ENCODE measurements at regions not wholly inside any gene's neighbourhood (a gene's known extent, or its start where the extent isn't known, plus 50 kb on each side); places are given as distances from the start of the nearest gene placed in this dataset.

DNA sequence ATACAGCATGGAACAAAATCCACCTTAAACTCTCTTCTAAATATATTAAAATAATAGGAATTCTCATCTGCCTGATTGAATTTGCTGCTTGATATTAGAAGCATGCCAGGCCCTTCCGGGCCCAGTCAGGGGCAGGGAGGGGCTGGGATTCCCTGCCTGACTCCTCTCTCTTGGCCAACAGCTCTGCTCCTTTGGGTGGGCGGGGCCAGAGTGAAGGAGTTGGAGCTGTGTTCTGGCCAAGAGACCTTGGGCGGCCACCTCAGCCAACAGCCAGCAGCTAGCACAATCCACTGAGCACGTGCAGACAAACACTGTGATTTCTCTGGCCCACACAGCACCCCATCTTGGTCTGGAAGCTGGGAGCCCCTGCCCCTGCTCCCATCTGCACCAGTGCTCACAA lies 140.3 kb downstream of the PJA1 start:
- TF ChIP-seq RBBP5 (conservative IDR thresholded peaks at IDR 0.05): no peak
- TF ChIP-seq CREM (IDR thresholded peaks at IDR 0.05; ENCODE audit: low read depth): no peak
- TF ChIP-seq ZNF24 (IDR thresholded peaks at IDR 0.05): no peak
- TF ChIP-seq BCL3 (IDR thresholded peaks at IDR 0.05; ENCODE audit: borderline replicate concordance, insufficient read depth, low read depth, low read length, poor library complexity, severe bottlenecking): no peak
- no peak for TF ChIP-seq ESRRA (IDR thresholded peaks at IDR 0.05; ENCODE audit: low read length)
- TF ChIP-seq YBX1 (IDR thresholded peaks at IDR 0.05): no peak
- no peak for TF ChIP-seq MAX (IDR thresholded peaks at IDR 0.05; ENCODE audit: low read depth, low read length)
- no peak for TF ChIP-seq STAT1 (conservative IDR thresholded peaks at IDR 0.05)
- TF ChIP-seq SMC3 (IDR thresholded peaks at IDR 0.05; ENCODE audit: borderline replicate concordance, low read length): no peak
- no peak for TF ChIP-seq PAX8 (IDR thresholded peaks at IDR 0.05)
- TF ChIP-seq SMARCA5 (IDR thresholded peaks at IDR 0.05): no peak
- TF ChIP-seq, protein P1, sequence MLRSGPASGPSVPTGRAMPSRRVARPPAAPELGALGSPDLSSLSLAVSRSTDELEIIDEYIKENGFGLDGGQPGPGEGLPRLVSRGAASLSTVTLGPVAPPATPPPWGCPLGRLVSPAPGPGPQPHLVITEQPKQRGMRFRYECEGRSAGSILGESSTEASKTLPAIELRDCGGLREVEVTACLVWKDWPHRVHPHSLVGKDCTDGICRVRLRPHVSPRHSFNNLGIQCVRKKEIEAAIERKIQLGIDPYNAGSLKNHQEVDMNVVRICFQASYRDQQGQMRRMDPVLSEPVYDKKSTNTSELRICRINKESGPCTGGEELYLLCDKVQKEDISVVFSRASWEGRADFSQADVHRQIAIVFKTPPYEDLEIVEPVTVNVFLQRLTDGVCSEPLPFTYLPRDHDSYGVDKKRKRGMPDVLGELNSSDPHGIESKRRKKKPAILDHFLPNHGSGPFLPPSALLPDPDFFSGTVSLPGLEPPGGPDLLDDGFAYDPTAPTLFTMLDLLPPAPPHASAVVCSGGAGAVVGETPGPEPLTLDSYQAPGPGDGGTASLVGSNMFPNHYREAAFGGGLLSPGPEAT (IDR thresholded peaks at IDR 0.05; ENCODE audit: low read depth): no peak
- TF ChIP-seq KAT2A (conservative IDR thresholded peaks at IDR 0.05; ENCODE audit: control insufficient read depth, low read depth, low read length): no peak
- TF ChIP-seq ZZZ3 (IDR thresholded peaks at IDR 0.05; ENCODE audit: control insufficient read depth, insufficient read length, low read depth): no peak
- no peak for TF ChIP-seq EP300 (IDR thresholded peaks at IDR 0.05; ENCODE audit: borderline replicate concordance in 1 of 2, control insufficient read depth in 1 of 2, low read depth in 2 of 2, low read length in 2 of 2)
- TF ChIP-seq, protein P2, sequence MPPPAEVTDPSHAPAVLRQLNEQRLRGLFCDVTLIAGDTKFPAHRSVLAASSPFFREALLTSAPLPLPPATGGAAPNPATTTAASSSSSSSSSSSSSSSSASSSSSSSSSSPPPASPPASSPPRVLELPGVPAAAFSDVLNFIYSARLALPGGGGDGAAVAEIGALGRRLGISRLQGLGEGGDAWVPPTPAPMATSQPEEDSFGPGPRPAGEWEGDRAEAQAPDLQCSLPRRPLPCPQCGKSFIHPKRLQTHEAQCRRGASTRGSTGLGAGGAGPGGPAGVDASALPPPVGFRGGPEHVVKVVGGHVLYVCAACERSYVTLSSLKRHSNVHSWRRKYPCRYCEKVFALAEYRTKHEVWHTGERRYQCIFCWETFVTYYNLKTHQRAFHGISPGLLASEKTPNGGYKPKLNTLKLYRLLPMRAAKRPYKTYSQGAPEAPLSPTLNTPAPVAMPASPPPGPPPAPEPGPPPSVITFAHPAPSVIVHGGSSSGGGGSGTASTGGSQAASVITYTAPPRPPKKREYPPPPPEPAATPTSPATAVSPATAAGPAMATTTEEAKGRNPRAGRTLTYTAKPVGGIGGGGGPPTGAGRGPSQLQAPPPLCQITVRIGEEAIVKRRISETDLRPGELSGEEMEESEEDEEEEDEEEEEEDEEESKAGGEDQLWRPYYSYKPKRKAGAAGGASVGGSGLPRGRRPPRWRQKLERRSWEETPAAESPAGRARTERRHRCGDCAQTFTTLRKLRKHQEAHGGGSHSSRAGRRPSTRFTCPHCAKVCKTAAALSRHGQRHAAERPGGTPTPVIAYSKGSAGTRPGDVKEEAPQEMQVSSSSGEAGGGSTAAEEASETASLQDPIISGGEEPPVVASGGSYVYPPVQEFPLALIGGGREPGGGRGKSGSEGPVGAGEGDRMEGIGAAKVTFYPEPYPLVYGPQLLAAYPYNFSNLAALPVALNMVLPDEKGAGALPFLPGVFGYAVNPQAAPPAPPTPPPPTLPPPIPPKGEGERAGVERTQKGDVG (CRISPR knock-in tag; IDR thresholded peaks at IDR 0.05): no peak
- in situ Hi-C loops (cut with MboI): no loop called here

More for the DNA sequence above, 140.3 kb downstream of the PJA1 start:
- Histone ChIP-seq H3K4me1 (ENCODE audit: control insufficient read depth, insufficient read depth, low read length) (peaks cover 23% of the 10 kb centered on the region), H3K9me3 (replicated peaks; ENCODE audit: control insufficient read depth, insufficient read depth, low read length) (no peaks in the 10 kb centered on the region), H2AFZ (ENCODE audit: control insufficient read depth, low read depth, low read length) (no peak overlapping the region), H3K36me3 (ENCODE audit: control insufficient read depth in 2 of 2, insufficient read depth in 2 of 2, low read length in 1 of 2) (no peaks in the 10 kb centered on the region), H3K4me3 (no peak overlapping the region), H3K79me2 (ENCODE audit: control insufficient read depth, insufficient read depth, low read length) (no peaks in the 10 kb centered on the region), H3K27ac (ENCODE audit: control insufficient read depth, insufficient read depth) (no peak overlapping the region), H3K4me2 (ENCODE audit: control insufficient read depth, insufficient read depth) (no peak overlapping the region), H4K20me1 (ENCODE audit: control insufficient read depth, insufficient read depth) (no peaks in the 10 kb centered on the region), H3K27me3 (replicated peaks in 1 of 2; ENCODE audit: control insufficient read depth in 2 of 2, insufficient read depth in 2 of 2, low read length in 1 of 2) (no peaks in the 10 kb centered on the region), H3K9ac (ENCODE audit: control insufficient read depth, insufficient read depth, low read length) (no peak overlapping the region)
- DNase-seq (ENCODE audit: low read depth, low spot score) (no peak), FAIRE-seq (no peak), ATAC-seq (no peak)
- ChIA-PET POLR2A (no interaction called here), CTCF (no interaction called here), RAD21 (ENCODE audit: unreplicated experiment) (no interaction called here), SMC1A (ENCODE audit: uncharacterized antibody, unreplicated experiment) (no interaction called here)
- intact Hi-C loops (cut with micrococcal nuclease; ENCODE audit: unreplicated experiment): no loop called here
- WGBS (ENCODE audit: insufficient coverage, insufficient replicate concordance, low lambda C conversion rate, missing lambda C conversion rate): 21% methylated on average over 4 of the region's 4 CpGs
- BruUV-seq (replicated peaks): no TSS peak

Measured in GM12878 (cell line).